Effector memory CD8-positive, alpha-beta T cell (primary cell): ENCODE measurements at regions not wholly inside any gene's neighbourhood (a gene's known extent, or its start where the extent isn't known, plus 50 kb on each side); places are given as distances from the start of the nearest gene placed in this dataset.
"Not testable (repeated sequence)": the region's sequence is repeated elsewhere in the genome, so short reads cannot be mapped to it uniquely, and the experiment has no call there.

Source experiments
- ATAC-seq: fragments of 150-1000 bp; cut with Tn5 transposase; replicated peaks from 2 replicates; pipeline ENCODE4 v1.10.0; 2021; ENCODE audit warnings: mild to moderate bottlenecking, moderate library complexity
- DNase-seq, 3 experiments: peaks; one replicate each; pipeline ENCODE4 v3.0.0; 2021
- H3K27ac Mint-ChIP-seq, 2 donors: one replicate each; pipeline ENCODE4 v1.8.0; 2022; ENCODE audit warnings: mild to moderate bottlenecking in 2 of 2, mixed read lengths in 2 of 2, moderate library complexity in 2 of 2
- H3K27me3 Mint-ChIP-seq, 2 donors: one replicate each; pipeline ENCODE4 v1.8.0; 2022; ENCODE audit warnings: mixed read lengths in 2 of 2
- H3K36me3 Mint-ChIP-seq: one replicate; pipeline ENCODE4 v1.8.0; 2022; ENCODE audit warnings: mild to moderate bottlenecking, moderate library complexity, mixed read lengths; ENCODE audit not compliant: insufficient read depth
- H3K4me1 Mint-ChIP-seq, 2 donors: one replicate each; pipeline ENCODE4 v1.8.0; 2022; ENCODE audit warnings: low read depth in 2 of 2, mixed read lengths in 2 of 2
- H3K4me3 Mint-ChIP-seq, 2 donors: one replicate each; pipeline ENCODE4 v1.8.0; 2022; ENCODE audit warnings: mild to moderate bottlenecking in 2 of 2, mixed read lengths in 2 of 2, moderate library complexity in 2 of 2
- H3K9me3 Mint-ChIP-seq, 2 donors: one replicate each; pipeline ENCODE4 v1.8.0; 2022; ENCODE audit warnings: mixed read lengths in 2 of 2

DNA sequence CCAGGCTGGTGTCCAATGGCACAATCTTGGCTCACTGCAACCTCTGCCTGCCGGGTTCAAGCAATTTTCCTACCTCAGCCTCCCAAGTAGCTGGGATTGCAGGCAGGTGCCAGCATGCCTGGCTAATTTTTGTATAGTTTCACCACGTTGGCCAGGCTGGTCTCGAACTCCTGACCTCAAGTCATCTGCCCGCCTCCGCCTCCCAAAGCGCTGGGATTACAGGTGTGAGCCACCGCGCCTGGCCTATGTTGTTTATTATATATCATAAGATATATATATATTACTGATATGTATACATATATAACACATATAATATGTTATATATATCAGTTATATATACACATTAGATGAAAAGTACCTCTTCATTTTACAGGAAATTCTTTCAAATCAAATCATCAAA lies 914.7 kb downstream of the FOXD4L5 start:
- not testable (repeated sequence) for ATAC-seq, H3K4me3 Mint-ChIP-seq, H3K36me3 Mint-ChIP-seq, H3K27ac Mint-ChIP-seq, H3K4me1 Mint-ChIP-seq, H3K27me3 Mint-ChIP-seq, H3K9me3 Mint-ChIP-seq, DNase-seq

DNA sequence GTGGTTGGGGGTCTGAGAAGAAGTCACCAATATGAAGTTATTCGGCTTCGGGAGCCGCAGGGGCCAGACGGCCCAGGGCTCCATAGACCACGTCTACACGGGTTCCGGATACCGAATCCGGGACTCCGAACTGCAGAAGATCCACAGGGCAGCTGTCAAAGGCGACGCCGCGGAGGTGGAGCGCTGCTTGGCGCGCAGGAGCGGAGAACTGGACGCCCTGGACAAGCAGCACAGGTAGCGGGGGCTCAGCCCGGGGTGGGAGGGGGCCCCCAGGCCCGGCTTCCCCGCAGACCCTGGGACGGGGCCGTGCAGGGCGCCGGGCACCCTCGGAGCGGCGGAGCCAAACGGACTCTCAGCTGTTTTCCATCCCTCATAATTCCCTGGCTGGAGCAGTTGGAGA lies 915.4 kb downstream of the FOXD4L5 start:
- ATAC-seq, H3K27ac Mint-ChIP-seq, H3K4me3 Mint-ChIP-seq, H3K4me1 Mint-ChIP-seq, H3K36me3 Mint-ChIP-seq, H3K9me3 Mint-ChIP-seq, DNase-seq, H3K27me3 Mint-ChIP-seq: not testable (repeated sequence)

DNA sequence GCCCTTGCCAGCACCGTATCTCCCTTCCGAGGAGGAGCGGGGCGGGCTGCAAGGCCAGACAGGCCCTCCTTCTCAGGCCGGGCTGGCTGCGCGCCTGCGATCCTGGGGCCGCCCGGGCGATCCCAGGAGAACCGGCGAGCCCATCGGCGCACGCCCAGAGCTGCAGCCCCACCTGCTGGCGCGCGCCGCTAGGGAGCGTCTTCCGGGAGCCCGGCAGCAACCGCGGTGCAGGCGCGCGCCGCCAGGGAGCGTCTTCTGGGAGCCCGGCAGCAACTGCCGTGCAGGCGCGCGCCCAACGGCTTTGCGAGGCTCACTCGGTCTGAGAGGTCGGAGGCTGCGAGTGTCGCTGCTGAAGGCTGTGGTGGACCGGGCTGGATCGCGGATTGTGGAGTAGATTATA lies 915.9 kb downstream of the FOXD4L5 start:
- not testable (repeated sequence) for H3K9me3 Mint-ChIP-seq, H3K36me3 Mint-ChIP-seq, H3K27ac Mint-ChIP-seq, H3K27me3 Mint-ChIP-seq, H3K4me1 Mint-ChIP-seq
- H3K4me3 Mint-ChIP-seq = peak overlapping the region; percentile 50 to 63
- peak; percentile 100 for ATAC-seq
- DNase-seq = peak; percentile 55 to 74 (median 67)

DNA sequence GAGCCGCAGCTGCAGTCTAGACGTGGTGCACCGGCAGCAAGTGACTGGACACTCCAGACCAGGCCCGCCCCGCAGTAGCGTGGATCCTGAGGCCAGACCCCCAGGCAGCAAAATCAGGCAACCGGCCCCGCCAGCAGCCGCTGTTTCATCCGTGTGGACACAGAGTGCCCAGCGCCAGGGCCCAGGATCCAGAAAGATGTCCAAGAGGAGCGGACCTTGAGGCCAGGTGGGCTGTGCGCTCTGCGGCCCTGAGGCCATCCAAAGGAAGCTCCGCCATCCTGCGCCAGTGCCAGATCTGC lies 916.4 kb downstream of the FOXD4L5 start:
- H3K27me3 Mint-ChIP-seq, ATAC-seq, H3K36me3 Mint-ChIP-seq, H3K4me1 Mint-ChIP-seq, H3K9me3 Mint-ChIP-seq, DNase-seq, H3K27ac Mint-ChIP-seq: not testable (repeated sequence)
- H3K4me3 Mint-ChIP-seq = peak overlapping the region; percentile 33 to 34

DNA sequence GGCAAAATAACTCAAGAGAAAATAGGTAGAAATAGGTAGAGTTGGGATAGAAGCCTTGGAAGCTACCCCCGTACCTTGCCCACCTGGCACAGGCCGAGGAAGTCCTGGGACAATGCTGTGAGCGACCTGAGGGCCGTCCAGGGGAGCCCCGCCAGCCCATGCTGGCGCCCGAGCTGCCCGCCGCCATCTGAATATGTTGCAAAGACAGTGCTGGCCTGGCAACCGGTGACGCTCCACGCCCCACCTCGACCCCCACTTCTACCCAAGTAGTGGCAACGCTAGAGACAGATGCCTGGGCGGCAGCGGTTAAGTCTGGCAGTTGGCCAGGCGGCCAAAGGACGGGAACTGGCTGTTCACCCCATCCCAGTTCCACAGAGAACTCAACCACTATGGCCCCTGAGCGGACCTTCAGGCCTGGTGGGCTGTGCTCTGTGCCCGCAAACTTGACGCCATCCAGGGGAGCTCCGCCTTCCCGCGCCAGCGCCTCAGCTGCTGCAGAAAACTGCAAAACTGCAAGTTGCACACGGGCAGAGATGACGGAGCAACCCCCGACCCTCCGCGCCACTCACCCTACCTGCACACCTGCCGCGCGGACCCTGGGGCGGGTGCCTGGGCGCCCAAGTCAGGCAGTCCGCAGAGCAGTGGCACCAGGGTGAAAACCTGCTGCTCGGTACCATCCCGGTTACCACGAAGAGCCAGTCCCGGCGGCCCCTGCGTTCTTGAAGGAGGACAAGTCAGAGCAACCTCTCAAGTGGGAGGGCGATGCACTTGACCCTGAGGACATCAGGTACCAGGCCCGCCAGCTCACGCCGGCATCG lies 917.0 kb downstream of the FOXD4L5 start:
- not testable (repeated sequence) for H3K4me1 Mint-ChIP-seq, H3K27ac Mint-ChIP-seq, H3K36me3 Mint-ChIP-seq, H3K9me3 Mint-ChIP-seq, ATAC-seq, DNase-seq, H3K27me3 Mint-ChIP-seq
- peak overlapping the region; percentile 33 to 34 for H3K4me3 Mint-ChIP-seq
